ENCODE measurements at regions not wholly inside any gene's neighbourhood (a gene's known extent, or its start where the extent isn't known, plus 50 kb on each side); places are given as distances from the start of the nearest gene placed in this dataset.

GRCh38 chr9:96086936-96087571, 211.6 kb downstream of the ERCC6L2 start:
- no peak for DNase-seq

GRCh38 chr9:96085491-96086143, 210.1 kb downstream of the ERCC6L2 start:
- DNase-seq, result no peak

- no peak for DNase-seq
These were observed 208.8 kb downstream of the ERCC6L2 start for GRCh38 chr9:96084331-96084734.

GRCh38 chr9:96082516-96083232, 207.2 kb downstream of the ERCC6L2 start:
- DNase-seq, result no peak

GRCh38 chr9:96080364-96080763, 204.9 kb downstream of the ERCC6L2 start:
- DNase-seq, result no peak

- DNase-seq, result no peak
These were observed 204.3 kb downstream of the ERCC6L2 start for GRCh38 chr9:96079779-96080178.

- DNase-seq, result no peak
These were observed 203.5 kb downstream of the ERCC6L2 start for GRCh38 chr9:96078897-96079490.

- DNase-seq, result no peak
These were observed 200.3 kb downstream of the ERCC6L2 start for GRCh38 chr9:96075757-96076156.

GRCh38 chr9:96075111-96075510, 199.6 kb downstream of the ERCC6L2 start:
- DNase-seq, result no peak

GRCh38 chr9:96073531-96074480, 198.3 kb downstream of the ERCC6L2 start:
- no peak for DNase-seq

GRCh38 chr9:96072930-96073329, 197.4 kb downstream of the ERCC6L2 start:
- DNase-seq, result no peak

- no peak for DNase-seq
These were observed 196.3 kb downstream of the ERCC6L2 start for GRCh38 chr9:96071815-96072124.

GRCh38 chr9:96071076-96071814, 195.8 kb downstream of the ERCC6L2 start:
- no peak for DNase-seq

GRCh38 chr9:96069629-96070220, 194.2 kb downstream of the ERCC6L2 start:
- DNase-seq, result no peak

- DNase-seq, result no peak
These were observed 193.0 kb downstream of the ERCC6L2 start for GRCh38 chr9:96068511-96068910.

GRCh38 chr9:96067600-96067999, 192.1 kb downstream of the ERCC6L2 start:
- no peak for DNase-seq

GRCh38 chr9:96067004-96067403, 191.5 kb downstream of the ERCC6L2 start:
- DNase-seq, result no peak

GRCh38 chr9:96065482-96066251, 190.2 kb downstream of the ERCC6L2 start:
- no peak for DNase-seq

GRCh38 chr9:96064826-96065481, 189.5 kb downstream of the ERCC6L2 start:
- DNase-seq, result no peak

GRCh38 chr9:96062854-96063253, 187.4 kb downstream of the ERCC6L2 start:
- DNase-seq, result no peak

Measured in NCI-H510A (cell line).